IPS-18a (cell line): ENCODE measurements at regions not wholly inside any gene's neighbourhood (a gene's known extent, or its start where the extent isn't known, plus 50 kb on each side); places are given as distances from the start of the nearest gene placed in this dataset.
"Not testable (repeated sequence)": the region's sequence is repeated elsewhere in the genome, so short reads cannot be mapped to it uniquely, and the experiment has no call there.

Source experiments
- H3K27ac ChIP-seq: one replicate; pipeline ENCODE4 v1.5.1; 2013; ENCODE audit warnings: low read length
- H3K27me3 ChIP-seq: one replicate; pipeline ENCODE4 v1.6.1; 2013; ENCODE audit warnings: mild to moderate bottlenecking, low read length; ENCODE audit not compliant: control insufficient read depth, insufficient read depth
- H3K36me3 ChIP-seq: one replicate; pipeline ENCODE4 v1.6.1; 2013; ENCODE audit warnings: low read depth, low read length; ENCODE audit not compliant: control insufficient read depth
- H3K4me1 ChIP-seq: one replicate; pipeline ENCODE4 v1.6.1; 2013; ENCODE audit warnings: low read depth, low read length; ENCODE audit not compliant: control insufficient read depth
- H3K4me3 ChIP-seq: one replicate; pipeline ENCODE4 v1.5.1; 2013; ENCODE audit warnings: low read length
- H3K9ac ChIP-seq: one replicate; pipeline ENCODE4 v1.6.1; 2013; ENCODE audit warnings: mild to moderate bottlenecking, low read length, moderate library complexity
- H3K9me3 ChIP-seq: one replicate; pipeline ENCODE4 v1.6.1; 2013; ENCODE audit warnings: low read depth, low read length; ENCODE audit not compliant: control insufficient read depth

DNA sequence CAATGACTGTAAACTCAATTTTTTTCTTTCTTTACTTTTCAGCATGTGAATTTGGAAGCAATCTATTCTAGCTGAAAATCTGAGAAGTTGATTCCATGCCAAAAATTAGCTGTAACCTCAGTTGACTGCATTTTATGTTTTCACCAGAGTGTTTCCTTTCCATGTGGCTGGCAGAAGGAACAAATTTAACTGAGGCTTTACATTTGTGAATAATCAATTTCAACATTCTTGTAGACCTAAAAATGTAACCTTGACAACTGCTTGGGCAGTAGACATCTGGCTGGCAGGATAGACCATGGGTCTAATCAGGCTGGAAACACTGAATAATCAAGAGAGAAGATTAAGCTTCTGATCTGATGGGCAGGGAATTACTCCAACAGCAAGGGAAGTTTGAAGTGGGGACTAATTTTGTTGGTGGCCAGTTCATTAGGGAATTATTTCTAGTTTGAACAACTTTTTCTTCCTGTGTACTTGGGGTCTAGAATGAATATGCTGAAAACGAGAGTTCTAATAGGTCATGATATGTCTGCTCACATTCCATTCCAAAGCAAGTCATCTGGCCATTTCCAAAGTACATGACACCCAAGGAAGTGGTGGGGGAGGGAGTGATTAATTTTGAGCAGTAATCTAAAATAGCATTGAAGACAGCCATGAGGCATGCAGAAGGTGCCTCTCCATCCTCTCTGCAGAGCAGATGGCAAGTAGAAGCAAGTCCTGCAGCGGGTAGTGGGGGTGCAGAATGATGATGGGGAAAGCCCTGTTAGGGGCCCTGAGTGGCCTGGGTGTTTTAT, 68.2 kb downstream of the ATP23 start:
- H3K4me1 ChIP-seq, result no peaks in the 10 kb centered on the region
- no peak overlapping the region for H3K9ac ChIP-seq
- no peaks in the 10 kb centered on the region for H3K27me3 ChIP-seq
- no peak overlapping the region for H3K4me3 ChIP-seq
- no peaks in the 10 kb centered on the region for H3K36me3 ChIP-seq
- H3K9me3 ChIP-seq, result no peaks in the 10 kb centered on the region
- no peak overlapping the region for H3K27ac ChIP-seq

GRCh38 chr12:58011676-58012075, 70.3 kb downstream of the ATP23 start:
- Histone ChIP-seq H3K4me3 (no peak overlapping the region), H3K36me3 (no peaks in the 10 kb centered on the region), H3K9ac (no peak overlapping the region), H3K9me3 (no peaks in the 10 kb centered on the region), H3K4me1 (no peaks in the 10 kb centered on the region), H3K27me3 (no peaks in the 10 kb centered on the region), H3K27ac (no peak overlapping the region)

DNA sequence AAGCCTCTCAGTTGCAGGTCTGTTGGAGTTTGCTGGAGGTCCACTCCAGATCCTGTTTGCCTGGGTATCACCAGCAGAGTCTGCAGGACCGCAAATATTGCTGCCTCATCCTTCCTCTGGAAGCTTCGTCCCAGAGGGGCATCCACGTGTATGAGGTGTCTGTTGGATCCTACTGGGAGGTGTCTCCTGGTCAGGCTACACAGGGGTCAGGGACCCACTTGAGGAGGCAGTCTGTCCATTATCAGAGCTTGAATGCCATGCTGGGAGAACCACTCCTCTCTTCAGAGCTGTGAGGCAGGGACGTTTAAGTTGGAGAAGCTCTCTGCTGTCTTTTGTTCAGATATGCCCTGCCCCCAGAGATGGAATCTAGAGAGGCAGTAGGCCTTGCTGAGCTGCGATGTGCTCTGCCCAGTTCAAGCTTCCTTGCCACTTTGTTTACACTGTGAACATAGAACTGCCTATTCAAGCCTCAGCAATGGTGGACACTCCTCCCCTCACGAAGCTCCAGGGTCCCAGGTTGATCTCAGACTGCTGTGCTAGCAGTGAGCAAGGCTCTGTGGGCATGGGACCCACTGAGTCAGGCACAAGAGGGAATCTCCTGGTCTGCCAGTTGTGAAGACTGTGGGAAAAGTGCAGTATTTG, 81.1 kb downstream of the ATP23 start:
- H3K27me3 ChIP-seq, H3K4me3 ChIP-seq, H3K9me3 ChIP-seq, H3K4me1 ChIP-seq, H3K36me3 ChIP-seq, H3K27ac ChIP-seq, H3K9ac ChIP-seq: not testable (repeated sequence)

- Histone ChIP-seq H3K27me3 (no peaks in the 10 kb centered on the region), H3K9me3 (peaks cover 8% of the 10 kb centered on the region), H3K4me1 (no peaks in the 10 kb centered on the region), H3K27ac (no peak overlapping the region), H3K9ac (no peak overlapping the region), H3K36me3 (no peaks in the 10 kb centered on the region), H3K4me3 (no peak overlapping the region)
Measured at GRCh38 chr12:58025431-58025830, 84.1 kb downstream of the ATP23 start.

DNA sequence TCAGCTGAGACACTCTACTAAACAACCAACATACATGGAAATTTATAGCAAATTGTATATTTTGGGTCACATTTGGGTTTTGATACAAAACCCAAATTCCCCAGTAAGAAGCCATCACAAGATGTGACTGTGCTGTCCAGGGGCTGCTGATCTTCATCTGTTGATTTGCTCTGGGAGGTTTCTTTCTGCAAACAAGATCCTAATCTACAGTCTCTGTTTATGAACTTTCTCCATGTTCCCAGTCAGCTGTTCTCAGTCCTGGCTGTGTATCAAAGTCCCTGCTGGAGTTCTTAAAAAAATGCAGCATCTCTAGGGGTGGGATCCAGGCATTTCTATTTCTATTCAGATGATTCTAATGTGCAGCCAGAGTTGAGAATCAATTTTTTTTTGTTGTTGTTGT, 85.1 kb downstream of the ATP23 start:
- Histone ChIP-seq H3K9ac (no peak overlapping the region), H3K4me3 (no peak overlapping the region), H3K4me1 (no peaks in the 10 kb centered on the region), H3K9me3 (peaks cover 8% of the 10 kb centered on the region), H3K36me3 (no peaks in the 10 kb centered on the region), H3K27ac (no peak overlapping the region), H3K27me3 (no peaks in the 10 kb centered on the region)

- no peak overlapping the region for H3K4me3 ChIP-seq
- no peak overlapping the region for H3K27ac ChIP-seq
- H3K9me3 ChIP-seq, result peaks cover 8% of the 10 kb centered on the region
- H3K9ac ChIP-seq, result no peak overlapping the region
- H3K36me3 ChIP-seq, result no peaks in the 10 kb centered on the region
- H3K27me3 ChIP-seq, result no peaks in the 10 kb centered on the region
- no peaks in the 10 kb centered on the region for H3K4me1 ChIP-seq
Measured at GRCh38 chr12:58026897-58027891, 85.8 kb downstream of the ATP23 start.

- Histone ChIP-seq H3K9ac (no peak overlapping the region), H3K36me3 (no peaks in the 10 kb centered on the region), H3K27ac (no peak overlapping the region), H3K9me3 (peaks cover 8% of the 10 kb centered on the region), H3K4me3 (no peak overlapping the region), H3K4me1 (no peaks in the 10 kb centered on the region), H3K27me3 (no peaks in the 10 kb centered on the region)
Measured at GRCh38 chr12:58028294-58028693, 86.9 kb downstream of the ATP23 start.

GRCh38 chr12:58029260-58029659, 87.9 kb downstream of the ATP23 start:
- H3K36me3 ChIP-seq, result no peaks in the 10 kb centered on the region
- H3K9ac ChIP-seq, result no peak overlapping the region
- peaks cover 2% of the 10 kb centered on the region for H3K9me3 ChIP-seq

DNA sequence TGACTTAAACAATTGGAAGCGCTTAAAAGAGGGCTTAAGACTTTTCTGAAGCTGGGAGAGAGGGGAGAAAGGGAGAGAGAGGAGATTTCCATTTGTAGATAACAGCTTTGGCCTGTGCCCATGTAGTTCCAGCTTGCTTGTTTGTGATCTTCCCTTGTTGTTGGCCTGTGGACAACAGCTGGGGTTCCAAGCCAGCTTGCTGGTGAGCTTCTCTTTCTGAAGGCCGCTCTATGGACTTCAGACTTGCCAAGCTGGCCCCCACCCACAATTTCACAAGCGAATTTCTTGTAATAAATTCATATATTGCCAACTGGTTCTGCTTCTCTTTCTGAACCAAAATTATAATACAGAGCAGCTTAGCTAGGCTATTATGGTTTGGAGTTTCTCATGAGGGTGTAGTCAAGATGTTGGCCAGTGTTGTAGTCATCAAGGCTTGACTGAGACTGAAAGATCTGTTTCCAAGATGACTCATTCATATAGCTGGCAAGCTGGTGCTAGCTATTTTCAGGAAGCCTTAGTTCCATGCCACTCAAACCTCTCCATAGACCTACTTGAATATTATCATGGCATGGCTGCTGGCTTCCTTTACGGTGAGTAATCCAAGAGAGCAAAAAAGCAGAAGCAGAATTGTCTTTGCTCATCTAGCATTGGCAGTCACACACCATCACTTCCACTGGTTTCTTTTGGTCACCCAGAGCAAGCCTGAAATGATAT, 89.4 kb downstream of the ATP23 start:
- peaks cover 9% of the 10 kb centered on the region for H3K9me3 ChIP-seq
- H3K27me3 ChIP-seq, result no peaks in the 10 kb centered on the region
- no peaks in the 10 kb centered on the region for H3K4me1 ChIP-seq
- H3K36me3 ChIP-seq, result no peaks in the 10 kb centered on the region
- no peak overlapping the region for H3K9ac ChIP-seq
- H3K4me3 ChIP-seq, result no peak overlapping the region
- H3K27ac ChIP-seq, result no peak overlapping the region

More at GRCh38 chr12:58029260-58029659, 87.9 kb downstream of the ATP23 start:
- no peak overlapping the region for H3K27ac ChIP-seq
- H3K4me3 ChIP-seq, result no peak overlapping the region
- H3K4me1 ChIP-seq, result no peaks in the 10 kb centered on the region
- H3K27me3 ChIP-seq, result no peaks in the 10 kb centered on the region

DNA sequence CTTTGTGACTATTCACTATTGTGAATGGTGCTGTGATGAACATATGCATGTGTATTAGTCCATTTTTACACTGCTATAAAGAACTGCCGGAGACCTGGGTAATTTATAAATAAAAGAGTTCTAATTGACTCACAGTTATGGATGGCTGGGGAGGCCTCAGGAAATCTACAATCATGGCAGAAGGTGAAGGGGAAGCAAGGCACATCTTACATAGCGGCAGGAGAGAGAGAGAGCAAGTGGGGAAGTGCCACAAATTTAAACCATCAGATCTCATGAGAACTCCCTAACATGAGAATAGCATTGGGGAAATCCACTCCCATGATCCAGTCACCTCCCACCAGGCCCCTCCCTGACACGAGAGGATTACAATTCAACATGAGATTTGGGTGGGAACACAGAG, 90.8 kb downstream of the ATP23 start:
- Histone ChIP-seq H3K9ac (no peak overlapping the region), H3K4me3 (no peak overlapping the region), H3K4me1 (no peaks in the 10 kb centered on the region), H3K9me3 (peaks cover 13% of the 10 kb centered on the region), H3K27me3 (no peaks in the 10 kb centered on the region), H3K36me3 (no peaks in the 10 kb centered on the region), H3K27ac (no peak overlapping the region)

DNA sequence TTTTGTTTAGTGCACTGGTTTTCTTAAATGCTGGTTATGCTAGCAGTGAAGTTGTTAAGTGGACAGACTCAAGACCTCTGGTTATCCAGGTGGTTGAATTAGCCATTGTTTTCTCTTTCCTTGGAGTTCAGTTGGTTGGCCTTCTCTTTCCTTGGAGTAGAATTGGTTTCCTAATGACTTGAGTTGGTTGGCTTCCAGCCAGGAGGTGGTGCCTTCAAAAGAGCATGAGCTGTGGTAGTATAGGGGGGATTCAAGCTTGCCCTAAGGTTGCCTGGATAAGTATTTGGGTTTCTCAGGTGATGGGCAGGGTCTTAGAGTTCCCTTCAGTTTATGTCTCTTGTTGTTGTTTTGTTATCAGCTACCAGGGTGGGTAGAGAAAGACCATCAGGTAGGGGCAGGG, 92.5 kb downstream of the ATP23 start:
- Histone ChIP-seq H3K4me1 (no peaks in the 10 kb centered on the region), H3K27me3 (no peaks in the 10 kb centered on the region), H3K36me3 (no peaks in the 10 kb centered on the region), H3K27ac (no peak overlapping the region), H3K9ac (no peak overlapping the region), H3K9me3 (peaks cover 18% of the 10 kb centered on the region), H3K4me3 (no peak overlapping the region)
